CD4-positive, alpha-beta memory T cell (primary cell): ENCODE measurements at regions not wholly inside any gene's neighbourhood (a gene's known extent, or its start where the extent isn't known, plus 50 kb on each side); places are given as distances from the start of the nearest gene placed in this dataset.

Experiments
- CTCF ChIA-PET: fragments of 350-600 bp; sonication (Branson Sonifier 250); formaldehyde crosslinking; loops from one replicate; lab custom pipeline; 2021; ENCODE audit warnings: inconsistent platforms; ENCODE audit not compliant: partially characterized antibody; lab: Charles Lee
- POLR2A ChIA-PET: fragments of 350-600 bp; sonication (Branson Sonifier 250); formaldehyde crosslinking; loops from one replicate; lab custom pipeline; 2021; ENCODE audit not compliant: partially characterized antibody; lab: Charles Lee
- DNase-seq, 5 donors: peaks; one replicate each; pipeline versions ENCODE4 v3.0.0 to v3.0.0-alpha.2; 2020 to 2022; ENCODE audit warnings: mixed read lengths in 1 of 5
- H3K27ac ChIP-seq: one replicate; pipeline ENCODE4 v1.7.0; 2013; ENCODE audit warnings: low read depth, low read length
- H3K27me3 ChIP-seq: 2 replicates; pipeline ENCODE4 v1.7.0; 2013; ENCODE audit warnings: mild to moderate bottlenecking, low read length, moderate library complexity; ENCODE audit not compliant: insufficient read depth
- H3K36me3 ChIP-seq: 2 replicates; pipeline ENCODE4 v1.7.0; 2013; ENCODE audit warnings: mild to moderate bottlenecking, low read length, moderate library complexity; ENCODE audit not compliant: insufficient read depth
- H3K4me1 ChIP-seq: 2 replicates; pipeline ENCODE4 v1.7.0; 2013; ENCODE audit warnings: mild to moderate bottlenecking, low read length, moderate library complexity; ENCODE audit not compliant: insufficient read depth
- H3K4me3 ChIP-seq, 2 donors: one replicate each; pipeline ENCODE4 v1.7.0; 2013; ENCODE audit warnings: low read length in 2 of 2, mild to moderate bottlenecking in 1 of 2
- H3K9me3 ChIP-seq, 2 donors: one replicate each; pipeline ENCODE4 v1.7.0; 2013; ENCODE audit warnings: low read length in 2 of 2, control low read depth in 1 of 2; ENCODE audit not compliant: control insufficient read depth in 1 of 2
- H3K27ac Mint-ChIP-seq, 7 donors: one replicate each; pipeline ENCODE4 v1.8.0; 2020 to 2021; ENCODE audit warnings: mixed read lengths in 7 of 7, mild to moderate bottlenecking in 6 of 7, inconsistent platforms in 3 of 7, moderate library complexity in 3 of 7
- H3K27me3 Mint-ChIP-seq, 2 donors: one replicate each; pipeline ENCODE4 v1.8.0; 2020 to 2021; ENCODE audit warnings: mixed read lengths in 2 of 2
- H3K36me3 Mint-ChIP-seq, 2 donors: one replicate each; pipeline ENCODE4 v1.8.0; 2020 to 2021; ENCODE audit warnings: mixed read lengths in 2 of 2, inconsistent platforms in 1 of 2, mild to moderate bottlenecking in 1 of 2
- H3K4me1 Mint-ChIP-seq, 4 donors: one replicate each; pipeline ENCODE4 v1.8.0; 2020 to 2021; ENCODE audit warnings: mixed read lengths in 4 of 4, mild to moderate bottlenecking in 1 of 4
- H3K4me3 Mint-ChIP-seq, 8 donors: one replicate each; pipeline ENCODE4 v1.8.0; 2020 to 2021; ENCODE audit warnings: mixed read lengths in 8 of 8, mild to moderate bottlenecking in 7 of 8, moderate library complexity in 6 of 8, inconsistent platforms in 3 of 8
- H3K9me3 Mint-ChIP-seq, 8 donors: one replicate each; pipeline ENCODE4 v1.8.0; 2020 to 2021; ENCODE audit warnings: mixed read lengths in 8 of 8, mild to moderate bottlenecking in 5 of 8, inconsistent platforms in 3 of 8, moderate library complexity in 1 of 8
- intact Hi-C: fragments of 100-400 bp; cut with micrococcal nuclease; formaldehyde crosslinking; loops from one replicate; pipeline ENCODE4 v1.15.1; 2023

GRCh38 chr3:89851974-89852621, 744.7 kb downstream of the EPHA3 start:
- intact Hi-C loops, result no loop called here
- H3K4me1 ChIP-seq, result no peaks in the 10 kb centered on the region
- no peak overlapping the region for H3K27ac Mint-ChIP-seq
- no peak overlapping the region for H3K4me3 ChIP-seq
- no peaks in the 10 kb centered on the region for H3K27me3 Mint-ChIP-seq
- H3K27me3 ChIP-seq, result no peaks in the 10 kb centered on the region
- peaks cover 3 to 18% (median 12%) of the 10 kb centered on the region in 8 donors for H3K9me3 Mint-ChIP-seq
- no peaks in the 10 kb centered on the region for H3K36me3 Mint-ChIP-seq
- no peak overlapping the region for H3K27ac ChIP-seq
- no peaks in the 10 kb centered on the region for H3K36me3 ChIP-seq
- H3K9me3 ChIP-seq, result no peaks in the 10 kb centered on the region
- H3K4me1 Mint-ChIP-seq, result no peaks in the 10 kb centered on the region
- DNase-seq, result no peak
- no peak overlapping the region for H3K4me3 Mint-ChIP-seq
- POLR2A ChIA-PET, result no interaction called here
- CTCF ChIA-PET, result no interaction called here

DNA sequence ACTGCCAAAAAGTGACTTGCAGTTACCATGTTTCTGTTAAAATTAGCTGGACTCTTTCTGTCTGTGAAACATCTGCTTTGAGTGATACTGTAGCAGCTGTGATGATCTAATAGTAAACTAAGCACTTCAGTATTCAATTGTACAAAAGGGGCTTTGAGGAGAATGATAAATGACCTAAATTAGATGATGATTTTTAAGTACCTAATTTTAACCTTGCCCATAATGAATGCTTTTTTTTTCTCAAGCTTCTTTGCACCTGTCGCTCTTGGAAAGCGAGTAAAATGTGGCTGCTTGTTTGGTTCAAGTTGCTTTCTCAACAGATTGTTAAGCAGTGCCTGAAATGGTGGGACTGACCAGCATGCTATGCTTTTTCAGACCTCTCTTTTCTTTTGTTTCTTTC, 752.3 kb downstream of the EPHA3 start:
- H3K4me1 Mint-ChIP-seq, result no peaks in the 10 kb centered on the region

GRCh38 chr3:89867286-89867685, 759.9 kb downstream of the EPHA3 start:
- H3K36me3 ChIP-seq, result no peaks in the 10 kb centered on the region
- H3K27me3 Mint-ChIP-seq, result no peaks in the 10 kb centered on the region
- H3K9me3 Mint-ChIP-seq, result peaks cover 0 to 15% (median 7%) of the 10 kb centered on the region in 8 donors
- DNase-seq, result no peak
- H3K27ac ChIP-seq, result no peak overlapping the region
- no peak overlapping the region for H3K4me3 Mint-ChIP-seq
- H3K9me3 ChIP-seq, result no peaks in the 10 kb centered on the region
- no peak overlapping the region for H3K4me3 ChIP-seq
- no peaks in the 10 kb centered on the region for H3K4me1 Mint-ChIP-seq
- no peaks in the 10 kb centered on the region for H3K27me3 ChIP-seq
- no peaks in the 10 kb centered on the region for H3K36me3 Mint-ChIP-seq
- CTCF ChIA-PET, result no interaction called here
- no peaks in the 10 kb centered on the region for H3K4me1 ChIP-seq
- POLR2A ChIA-PET, result no interaction called here
- H3K27ac Mint-ChIP-seq, result no peak overlapping the region
- intact Hi-C loops, result no loop called here

More for the DNA sequence above, 752.3 kb downstream of the EPHA3 start:
- intact Hi-C loops, result no loop called here
- peaks cover 0 to 24% (median 11%) of the 10 kb centered on the region in 8 donors for H3K9me3 Mint-ChIP-seq
- H3K36me3 Mint-ChIP-seq, result no peaks in the 10 kb centered on the region
- Histone ChIP-seq H3K27ac (no peak overlapping the region), H3K4me3 (no peak overlapping the region), H3K9me3 (no peaks in the 10 kb centered on the region), H3K4me1 (no peaks in the 10 kb centered on the region), H3K27me3 (no peaks in the 10 kb centered on the region), H3K36me3 (no peaks in the 10 kb centered on the region)
- POLR2A ChIA-PET, result no interaction called here
- no peak overlapping the region for H3K27ac Mint-ChIP-seq
- no peak for DNase-seq
- no peaks in the 10 kb centered on the region for H3K27me3 Mint-ChIP-seq
- CTCF ChIA-PET, result no interaction called here
- H3K4me3 Mint-ChIP-seq, result no peak overlapping the region

GRCh38 chr3:89876116-89876515, 768.7 kb downstream of the EPHA3 start:
- peaks cover 0 to 27% (median 15%) of the 10 kb centered on the region in 8 donors for H3K9me3 Mint-ChIP-seq
- H3K4me3 Mint-ChIP-seq, result no peak overlapping the region
- no peak overlapping the region for H3K27ac ChIP-seq
- no peak overlapping the region for H3K4me3 ChIP-seq
- no peaks in the 10 kb centered on the region for H3K4me1 ChIP-seq
- no peak for DNase-seq
- H3K27me3 ChIP-seq, result no peaks in the 10 kb centered on the region
- H3K36me3 ChIP-seq, result no peaks in the 10 kb centered on the region
- no peaks in the 10 kb centered on the region for H3K27me3 Mint-ChIP-seq
- H3K36me3 Mint-ChIP-seq, result no peaks in the 10 kb centered on the region
- ChIA-PET POLR2A (no interaction called here), CTCF (no interaction called here)
- no peaks in the 10 kb centered on the region for H3K4me1 Mint-ChIP-seq
- intact Hi-C loops, result no loop called here
- no peaks in the 10 kb centered on the region for H3K9me3 ChIP-seq
- H3K27ac Mint-ChIP-seq, result no peak overlapping the region

DNA sequence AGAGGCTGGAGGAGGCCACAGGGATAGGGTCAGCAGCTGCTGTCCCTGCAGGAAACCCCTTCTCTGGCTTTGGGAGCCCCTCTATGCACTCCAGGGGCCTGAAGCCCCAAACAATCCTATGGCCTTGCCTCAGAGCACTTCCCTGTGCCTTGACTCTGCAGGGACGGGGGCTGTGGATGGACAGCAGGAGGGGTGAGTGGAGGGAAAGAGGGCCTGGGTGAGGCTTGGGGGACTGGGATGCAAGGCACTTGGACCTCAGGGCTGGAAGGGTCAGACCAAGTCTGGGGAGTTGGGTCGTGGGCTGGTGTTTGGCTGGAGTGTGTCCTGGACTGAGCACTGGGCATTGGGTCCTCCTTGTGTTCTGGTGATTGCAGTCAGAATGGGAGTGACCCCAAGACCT, 769.8 kb downstream of the EPHA3 start:
- no peak overlapping the region for H3K27ac ChIP-seq
- intact Hi-C loops, result no loop called here
- no peak for DNase-seq
- ChIA-PET POLR2A (no interaction called here), CTCF (no interaction called here)
- Mint-ChIP-seq H3K4me1 (no peaks in the 10 kb centered on the region), H3K4me3 (no peak overlapping the region), H3K27ac (no peak overlapping the region), H3K9me3 (peaks cover 2 to 27% (median 15%) of the 10 kb centered on the region in 8 donors), H3K36me3 (no peaks in the 10 kb centered on the region), H3K27me3 (no peaks in the 10 kb centered on the region)
- no peak overlapping the region for H3K4me3 ChIP-seq
- no peaks in the 10 kb centered on the region for H3K9me3 ChIP-seq
- H3K4me1 ChIP-seq, result no peaks in the 10 kb centered on the region
- H3K36me3 ChIP-seq, result no peaks in the 10 kb centered on the region
- no peaks in the 10 kb centered on the region for H3K27me3 ChIP-seq

- Histone ChIP-seq H3K27ac (no peak overlapping the region), H3K27me3 (no peaks in the 10 kb centered on the region), H3K4me1 (no peaks in the 10 kb centered on the region), H3K36me3 (no peaks in the 10 kb centered on the region), H3K4me3 (no peak overlapping the region), H3K9me3 (no peaks in the 10 kb centered on the region)
- ChIA-PET CTCF (no interaction called here), POLR2A (no interaction called here)
- DNase-seq, result no peak
- Mint-ChIP-seq H3K9me3 (peaks cover 0 to 17% (median 6%) of the 10 kb centered on the region in 8 donors), H3K4me3 (no peak overlapping the region), H3K27me3 (no peaks in the 10 kb centered on the region), H3K36me3 (no peaks in the 10 kb centered on the region), H3K27ac (no peak overlapping the region), H3K4me1 (no peaks in the 10 kb centered on the region)
- intact Hi-C loops, result no loop called here
These were observed 782.0 kb downstream of the EPHA3 start for GRCh38 chr3:89889386-89889785.

GRCh38 chr3:89908711-89909213, 801.3 kb downstream of the EPHA3 start:
- Histone ChIP-seq H3K4me3 (no peak overlapping the region), H3K27ac (no peak overlapping the region), H3K27me3 (no peaks in the 10 kb centered on the region), H3K4me1 (no peaks in the 10 kb centered on the region), H3K9me3 (no peaks in the 10 kb centered on the region), H3K36me3 (no peaks in the 10 kb centered on the region)
- H3K4me3 Mint-ChIP-seq, result no peak overlapping the region
- CTCF ChIA-PET, result no interaction called here
- DNase-seq, result no peak
- H3K9me3 Mint-ChIP-seq, result peaks cover 0 to 32% (median 9%) of the 10 kb centered on the region in 8 donors
- no peaks in the 10 kb centered on the region for H3K27me3 Mint-ChIP-seq
- no peak overlapping the region for H3K27ac Mint-ChIP-seq
- no peaks in the 10 kb centered on the region for H3K4me1 Mint-ChIP-seq
- intact Hi-C loops, result no loop called here
- H3K36me3 Mint-ChIP-seq, result no peaks in the 10 kb centered on the region
- POLR2A ChIA-PET, result no interaction called here
